ENCODE measurements at regions not wholly inside any gene's neighbourhood (a gene's known extent, or its start where the extent isn't known, plus 50 kb on each side); places are given as distances from the start of the nearest gene placed in this dataset.

DNA sequence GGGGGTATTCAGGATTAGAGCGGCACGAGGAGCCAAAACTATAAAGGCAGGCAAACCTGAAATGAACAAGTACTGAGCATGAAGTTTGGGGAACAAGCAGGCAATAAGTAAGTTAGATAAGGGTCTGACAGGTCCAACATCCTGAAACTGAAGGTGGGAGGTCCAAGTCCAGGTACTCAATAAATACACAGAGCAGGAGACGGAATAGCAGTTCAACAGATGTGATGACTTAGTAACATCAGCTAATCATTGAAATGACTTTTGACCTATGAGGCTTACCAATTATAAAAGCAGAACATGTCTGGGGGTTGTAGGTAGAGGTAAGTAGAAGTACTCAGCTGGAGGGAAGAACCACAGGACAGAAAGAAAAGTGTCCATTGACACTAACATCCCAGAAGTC, 132.8 kb upstream of the PDZRN3 start:
- Histone ChIP-seq H3K4me2 (no peak overlapping the region), H3K36me3 (no peaks in the 10 kb centered on the region), H3K4me1 (no peaks in the 10 kb centered on the region), H3K27me3 (no peaks in the 10 kb centered on the region), H4K20me1 (no peaks in the 10 kb centered on the region), H3K4me3 (no peak overlapping the region), H3K27ac (no peak overlapping the region), H3K9ac (no peak overlapping the region), H3K9me3 (no peaks in the 10 kb centered on the region)
- TF ChIP-seq Cebpa-rat (IDR thresholded peaks at IDR 0.05): no peak

DNA sequence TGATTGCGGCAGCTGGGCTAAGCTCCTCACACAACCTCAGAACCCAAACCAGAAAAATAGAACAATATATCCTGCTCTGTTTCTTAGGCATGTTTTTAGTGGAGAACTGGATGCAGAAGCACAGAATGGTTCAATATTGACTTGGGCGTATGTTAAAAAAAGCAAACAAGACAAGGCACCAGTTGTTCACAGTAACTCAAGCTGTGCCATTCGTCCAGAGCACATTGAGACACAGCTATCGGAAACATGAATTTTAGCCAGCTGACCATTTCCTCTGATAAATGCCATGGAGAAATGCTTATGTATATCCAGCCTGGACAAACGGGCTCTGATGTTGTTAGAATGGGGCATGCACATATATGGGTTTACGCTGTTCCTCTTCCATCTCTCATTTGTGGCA, 129.2 kb upstream of the PDZRN3 start:
- Histone ChIP-seq H4K20me1 (no peaks in the 10 kb centered on the region), H3K27ac (no peak overlapping the region), H3K4me1 (no peaks in the 10 kb centered on the region)

DNA sequence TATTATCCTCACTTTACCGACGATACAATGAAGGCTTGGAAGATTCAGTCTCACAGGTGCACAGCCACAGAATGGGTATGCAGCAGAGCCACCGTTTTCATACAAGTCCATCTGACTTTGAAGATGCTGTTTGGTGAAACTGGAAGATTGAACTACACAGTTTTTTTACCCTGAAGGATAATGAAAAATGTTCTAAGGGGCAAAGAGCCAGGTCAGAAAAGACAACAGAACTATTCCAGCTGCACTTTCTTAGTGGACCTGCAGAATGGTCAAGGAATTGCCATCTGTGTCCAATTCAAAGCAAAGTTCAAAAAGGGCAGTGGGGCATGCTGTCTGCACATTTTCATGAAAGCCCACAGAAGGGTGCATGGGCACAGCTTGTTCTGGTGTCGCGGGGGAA, 127.6 kb upstream of the PDZRN3 start:
- no peak overlapping the region for H3K9ac ChIP-seq
- no peak for TF ChIP-seq Cebpa-rat (IDR thresholded peaks at IDR 0.05)
- no peaks in the 10 kb centered on the region for H3K4me1 ChIP-seq
- no peaks in the 10 kb centered on the region for H3K27me3 ChIP-seq
- H3K4me3 ChIP-seq: no peak overlapping the region
- H3K36me3 ChIP-seq: no peaks in the 10 kb centered on the region
- no peaks in the 10 kb centered on the region for H4K20me1 ChIP-seq
- no peaks in the 10 kb centered on the region for H3K9me3 ChIP-seq
- no peak overlapping the region for H3K4me2 ChIP-seq
- H3K27ac ChIP-seq: no peak overlapping the region

More for the DNA sequence above, 129.2 kb upstream of the PDZRN3 start:
- H3K4me3 ChIP-seq: no peak overlapping the region
- no peaks in the 10 kb centered on the region for H3K27me3 ChIP-seq
- no peaks in the 10 kb centered on the region for H3K9me3 ChIP-seq
- H3K4me2 ChIP-seq: no peak overlapping the region
- no peak for TF ChIP-seq Cebpa-rat (IDR thresholded peaks at IDR 0.05)
- no peak overlapping the region for H3K9ac ChIP-seq
- no peaks in the 10 kb centered on the region for H3K36me3 ChIP-seq

DNA sequence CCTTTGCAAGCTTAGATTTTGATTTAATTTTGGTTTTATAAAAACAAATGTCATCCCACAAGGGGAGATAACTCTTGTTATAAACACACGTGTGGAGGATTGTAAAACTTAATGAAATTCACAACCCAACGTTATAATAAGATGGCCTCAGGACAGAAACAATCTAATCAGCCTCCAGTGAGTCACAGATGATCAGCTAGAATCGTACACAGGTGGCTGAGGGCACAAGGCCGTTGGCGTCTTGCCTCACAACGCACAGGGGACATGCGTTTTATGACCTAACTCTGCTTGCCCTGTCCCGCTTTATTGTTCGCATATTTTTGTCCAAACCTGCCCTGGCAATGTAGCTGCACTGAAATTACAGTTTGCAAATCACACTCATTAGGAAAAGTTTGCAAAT, 121.9 kb upstream of the PDZRN3 start:
- H3K9ac ChIP-seq: no peak overlapping the region
- H3K4me1 ChIP-seq: no peaks in the 10 kb centered on the region
- H3K9me3 ChIP-seq: no peaks in the 10 kb centered on the region
- H3K27me3 ChIP-seq: no peaks in the 10 kb centered on the region
- no peaks in the 10 kb centered on the region for H3K36me3 ChIP-seq
- H3K4me3 ChIP-seq: no peak overlapping the region
- TF ChIP-seq Cebpa-rat (IDR thresholded peaks at IDR 0.05): no peak
- no peak overlapping the region for H3K4me2 ChIP-seq
- H3K27ac ChIP-seq: no peak overlapping the region
- no peaks in the 10 kb centered on the region for H4K20me1 ChIP-seq

DNA sequence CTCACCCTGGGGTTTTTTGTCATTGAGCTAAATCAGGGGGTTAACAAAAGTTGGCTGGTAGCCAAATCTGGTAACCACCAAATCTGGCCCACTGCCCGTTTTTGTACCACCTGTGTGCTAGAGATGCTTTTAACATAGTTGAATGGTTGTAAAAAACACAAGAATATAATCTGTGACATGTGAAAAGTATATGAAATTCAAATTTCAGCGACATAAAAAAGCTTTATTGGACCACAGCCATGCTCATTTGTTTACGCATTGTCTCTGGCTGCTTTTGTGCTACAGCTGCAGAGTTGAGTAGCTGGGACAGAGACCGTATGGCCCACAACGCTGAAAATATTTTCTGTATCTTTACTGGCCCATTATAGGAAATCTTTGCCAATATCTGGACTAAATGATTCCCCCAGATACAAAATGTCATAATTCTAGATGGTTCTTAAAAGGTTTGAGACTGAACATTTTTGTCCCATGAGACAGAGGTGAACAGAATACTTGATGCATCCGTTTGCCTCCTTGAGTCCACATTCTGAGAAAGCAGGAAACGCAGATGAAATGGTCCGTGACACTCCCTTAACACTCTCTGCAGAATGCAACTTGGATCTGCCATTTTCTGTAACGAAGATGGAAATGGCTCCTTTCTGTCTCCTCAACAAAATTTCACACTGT, 120.9 kb upstream of the PDZRN3 start:
- Histone ChIP-seq H3K4me3 (no peak overlapping the region), H3K4me1 (no peaks in the 10 kb centered on the region), H3K4me2 (no peak overlapping the region), H3K9me3 (no peaks in the 10 kb centered on the region), H3K9ac (no peak overlapping the region), H4K20me1 (no peaks in the 10 kb centered on the region), H3K36me3 (no peaks in the 10 kb centered on the region), H3K27ac (no peak overlapping the region), H3K27me3 (no peaks in the 10 kb centered on the region)
- TF ChIP-seq Cebpa-rat (IDR thresholded peaks at IDR 0.05): no peak

DNA sequence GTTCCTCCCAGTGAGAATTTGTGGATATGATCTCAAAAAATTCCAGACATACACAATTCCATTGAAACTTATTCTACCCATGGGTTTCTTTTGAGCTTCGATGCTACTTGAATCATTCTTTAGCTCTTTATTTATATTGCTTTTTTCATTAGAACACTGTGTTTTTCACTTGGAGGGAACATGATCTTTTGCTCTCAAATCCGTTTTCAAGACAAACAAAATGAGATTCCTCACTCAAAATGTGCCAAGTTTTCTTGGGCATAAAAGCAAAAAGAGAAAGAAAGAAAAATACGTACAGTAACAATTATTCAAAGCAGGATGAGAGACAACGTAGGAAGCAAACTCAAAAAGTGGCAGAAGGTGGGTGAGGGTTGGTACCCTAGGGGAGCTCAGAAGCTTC, 118.8 kb upstream of the PDZRN3 start:
- no peaks in the 10 kb centered on the region for H3K36me3 ChIP-seq
- H3K27me3 ChIP-seq: no peaks in the 10 kb centered on the region
- no peak overlapping the region for H3K9ac ChIP-seq
- no peaks in the 10 kb centered on the region for H3K9me3 ChIP-seq
- no peak overlapping the region for H3K27ac ChIP-seq
- TF ChIP-seq Cebpa-rat (IDR thresholded peaks at IDR 0.05): no peak
- H3K4me1 ChIP-seq: no peaks in the 10 kb centered on the region
- H4K20me1 ChIP-seq: no peaks in the 10 kb centered on the region
- no peak overlapping the region for H3K4me2 ChIP-seq
- H3K4me3 ChIP-seq: no peak overlapping the region

DNA sequence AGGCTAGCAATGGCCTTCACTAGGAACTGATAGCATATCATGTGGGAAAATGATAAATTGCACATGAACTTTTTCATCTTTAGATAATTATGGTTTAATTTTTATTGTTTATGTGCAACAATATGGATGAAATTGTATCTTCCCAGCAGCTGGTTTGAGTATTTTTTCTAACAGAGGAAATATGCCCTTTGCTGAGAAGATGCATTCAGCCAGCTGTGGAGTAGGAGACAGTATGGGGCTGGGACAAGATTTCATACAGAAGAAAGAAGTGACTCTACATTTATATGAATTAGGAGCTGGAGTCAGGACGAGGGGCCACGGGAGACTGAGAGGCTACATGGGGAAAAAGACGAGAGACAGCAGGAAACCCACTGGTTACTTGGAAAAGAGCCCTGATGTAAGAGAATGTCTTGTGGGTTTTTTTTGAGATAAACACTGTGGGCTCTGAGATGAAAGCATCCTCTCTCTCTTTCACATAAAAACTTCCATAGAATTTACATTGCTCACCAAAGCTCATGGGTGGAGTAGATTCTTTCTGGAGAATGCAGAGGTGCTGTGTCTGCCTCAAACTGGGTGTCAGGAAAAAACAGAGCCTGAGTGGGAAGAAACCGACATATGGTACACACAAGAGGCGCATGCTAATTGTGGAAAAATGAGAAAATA, 115.2 kb upstream of the PDZRN3 start:
- no peak for TF ChIP-seq Cebpa-rat (IDR thresholded peaks at IDR 0.05)
- no peak overlapping the region for H3K4me2 ChIP-seq

DNA sequence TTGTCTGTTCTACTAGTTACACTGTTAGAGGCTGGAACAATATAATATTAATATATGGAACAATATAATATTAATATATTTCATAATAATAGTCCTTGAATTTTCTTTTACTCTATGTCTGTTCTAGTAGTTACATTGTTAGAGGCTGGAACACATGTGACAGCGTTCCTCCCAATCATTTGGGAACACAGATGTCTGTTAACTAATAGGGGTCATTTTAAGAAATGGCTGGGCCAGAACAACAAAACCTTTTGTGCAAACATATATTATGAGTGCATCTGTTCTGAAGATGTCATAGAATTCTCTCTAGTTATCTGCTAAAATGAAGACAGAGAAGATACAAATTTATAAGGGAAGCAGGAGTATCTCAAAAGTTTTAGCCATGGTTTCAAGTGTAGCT, 114.0 kb upstream of the PDZRN3 start:
- H3K27me3 ChIP-seq: no peaks in the 10 kb centered on the region
- H4K20me1 ChIP-seq: no peaks in the 10 kb centered on the region
- H3K36me3 ChIP-seq: no peaks in the 10 kb centered on the region
- no peak for TF ChIP-seq Cebpa-rat (IDR thresholded peaks at IDR 0.05)
- H3K4me3 ChIP-seq: no peak overlapping the region
- no peaks in the 10 kb centered on the region for H3K9me3 ChIP-seq
- H3K9ac ChIP-seq: no peak overlapping the region
- H3K4me2 ChIP-seq: no peak overlapping the region
- no peaks in the 10 kb centered on the region for H3K4me1 ChIP-seq
- no peak overlapping the region for H3K27ac ChIP-seq

More for the DNA sequence above, 115.2 kb upstream of the PDZRN3 start:
- H3K9me3 ChIP-seq: no peaks in the 10 kb centered on the region
- H3K4me1 ChIP-seq: no peaks in the 10 kb centered on the region
- H3K27me3 ChIP-seq: no peaks in the 10 kb centered on the region
- H3K4me3 ChIP-seq: no peak overlapping the region
- no peak overlapping the region for H3K9ac ChIP-seq
- no peaks in the 10 kb centered on the region for H3K36me3 ChIP-seq
- H4K20me1 ChIP-seq: no peaks in the 10 kb centered on the region
- no peak overlapping the region for H3K27ac ChIP-seq

DNA sequence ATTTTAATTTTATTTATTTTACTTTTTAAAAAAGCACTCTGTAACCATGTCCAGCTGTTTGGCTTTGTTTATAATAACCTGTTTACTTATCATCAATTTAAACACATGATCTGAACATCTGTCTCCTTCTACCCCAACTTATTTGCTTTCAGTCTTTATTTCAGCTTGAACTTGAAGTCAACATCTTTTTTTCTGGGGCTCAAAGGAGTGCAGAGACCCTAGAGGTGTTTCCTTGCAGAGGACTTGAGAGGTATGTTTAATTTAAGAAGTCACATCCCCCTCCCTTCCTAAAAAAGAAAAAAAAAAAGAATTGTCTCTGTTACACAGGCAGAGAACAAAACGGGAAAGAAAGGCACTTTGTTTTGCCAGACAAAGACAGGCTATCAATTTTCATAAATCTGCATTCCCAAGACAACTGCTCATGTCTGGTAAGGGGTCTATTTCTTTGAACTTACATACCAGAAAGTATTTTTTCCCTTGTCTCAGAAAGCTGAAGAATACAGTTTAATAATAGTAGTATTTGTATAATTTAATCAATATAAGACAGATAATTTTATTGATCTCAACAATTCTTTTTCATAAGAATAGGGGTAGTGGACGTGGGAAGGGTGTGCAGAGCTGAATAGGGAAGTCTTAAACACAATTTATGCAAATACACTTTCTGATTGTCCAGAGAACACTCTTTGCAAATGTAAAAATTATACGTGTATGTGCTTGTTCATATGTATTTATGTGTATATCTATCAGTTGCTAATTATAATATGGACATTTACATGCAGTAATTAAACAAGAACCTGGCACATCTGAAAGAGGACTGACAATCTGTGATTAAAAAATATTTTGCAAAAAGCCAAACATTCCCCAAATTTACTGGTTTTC, 109.7 kb upstream of the PDZRN3 start:
- H3K4me3 ChIP-seq: no peak overlapping the region
- no peak overlapping the region for H3K4me2 ChIP-seq
- no peak overlapping the region for H3K9ac ChIP-seq
- H3K27me3 ChIP-seq: no peaks in the 10 kb centered on the region
- TF ChIP-seq Cebpa-rat (IDR thresholded peaks at IDR 0.05): no peak
- no peaks in the 10 kb centered on the region for H3K36me3 ChIP-seq
- H3K9me3 ChIP-seq: no peaks in the 10 kb centered on the region
- H4K20me1 ChIP-seq: no peaks in the 10 kb centered on the region
- H3K4me1 ChIP-seq: no peaks in the 10 kb centered on the region
- no peak overlapping the region for H3K27ac ChIP-seq

DNA sequence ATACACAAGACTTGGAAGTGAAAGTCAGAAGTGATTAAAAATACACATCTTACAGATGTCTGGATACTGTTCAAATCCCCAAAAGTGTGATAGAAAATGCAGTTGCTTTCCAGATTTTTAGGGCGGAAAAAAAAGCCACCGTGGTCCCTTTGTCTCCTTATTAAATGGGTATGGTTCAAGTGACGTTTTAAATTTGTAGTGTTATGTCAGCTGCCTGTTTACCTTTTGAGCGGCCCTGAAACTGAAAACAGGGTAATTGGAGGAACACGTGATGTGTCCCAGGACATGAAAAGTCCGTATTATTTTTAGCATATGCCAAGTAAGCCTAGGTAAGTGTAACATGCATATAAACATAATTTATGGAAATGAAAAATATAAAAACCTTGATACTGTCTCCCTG, 109.0 kb upstream of the PDZRN3 start:
- Histone ChIP-seq H3K27ac (no peak overlapping the region), H3K9ac (no peak overlapping the region), H3K4me2 (no peak overlapping the region), H3K36me3 (no peaks in the 10 kb centered on the region), H3K4me1 (no peaks in the 10 kb centered on the region), H3K9me3 (no peaks in the 10 kb centered on the region), H3K27me3 (no peaks in the 10 kb centered on the region), H4K20me1 (no peaks in the 10 kb centered on the region), H3K4me3 (no peak overlapping the region)
- TF ChIP-seq Cebpa-rat (IDR thresholded peaks at IDR 0.05): no peak

Measured in BLaER1 (cell line).